Karpas-422 (cell line): ENCODE measurements at regions not wholly inside any gene's neighbourhood (a gene's known extent, or its start where the extent isn't known, plus 50 kb on each side); places are given as distances from the start of the nearest gene placed in this dataset.

Experiments
- DNase-seq: peaks from one replicate; pipeline ENCODE4 v3.0.0-alpha.2; 2015
- H2AFZ ChIP-seq: fragments of 200-600 bp; sonication (generic); 2 replicates; pipeline ENCODE4 v1.6.1; 2014; ENCODE audit warnings: antibody characterized with exemption, low read length, mixed read lengths
- H3K27ac ChIP-seq: fragments of 200-600 bp; sonication (generic); 2 replicates; pipeline ENCODE4 v1.5.1; 2014; ENCODE audit warnings: mild to moderate bottlenecking, low read length, moderate library complexity
- H3K27me3 ChIP-seq: fragments of 200-600 bp; sonication (generic); 2 replicates; pipeline ENCODE4 v1.6.1; 2014; ENCODE audit warnings: low read length, mixed read lengths
- H3K36me3 ChIP-seq: fragments of 200-600 bp; sonication (generic); 2 replicates; pipeline ENCODE4 v1.6.1; 2014; ENCODE audit warnings: low read length, mixed read lengths; ENCODE audit not compliant: insufficient read depth
- H3K4me1 ChIP-seq: fragments of 200-600 bp; sonication (generic); 2 replicates; pipeline ENCODE4 v1.6.1; 2014; ENCODE audit warnings: mild to moderate bottlenecking, low read length, mixed read lengths
- H3K4me2 ChIP-seq: fragments of 200-600 bp; sonication (generic); 2 replicates; pipeline ENCODE4 v1.6.1; 2014; ENCODE audit warnings: low read length, low read depth, mild to moderate bottlenecking; ENCODE audit not compliant: poor library complexity, severe bottlenecking
- H3K4me3 ChIP-seq: fragments of 200-600 bp; sonication (generic); 2 replicates; pipeline ENCODE4 v1.5.1; 2014; ENCODE audit warnings: mild to moderate bottlenecking, antibody characterized with exemption, low read length, mixed read lengths
- H3K79me2 ChIP-seq: fragments of 200-600 bp; sonication (generic); 2 replicates; pipeline ENCODE4 v1.6.1; 2014; ENCODE audit warnings: mild to moderate bottlenecking, low read length, mixed read lengths
- H3K9ac ChIP-seq: fragments of 200-600 bp; sonication (generic); 2 replicates; pipeline ENCODE4 v1.6.0; 2014; ENCODE audit warnings: low read length
- H3K9me2 ChIP-seq: fragments of 200-600 bp; sonication (generic), shearing (Covaris generic); replicated peaks from 2 replicates; pipeline ENCODE4 v1.6.0; 2014; ENCODE audit warnings: mild to moderate bottlenecking, low read length, moderate library complexity; ENCODE audit not compliant: insufficient read depth
- H3K9me3 ChIP-seq: fragments of 300-700, 200-600 bp; sonication (generic); 2 replicates; pipeline ENCODE4 v1.6.1; 2014; ENCODE audit warnings: low read length, mixed read lengths
- H4K20me1 ChIP-seq: fragments of 200-600 bp; sonication (generic); 2 replicates; pipeline ENCODE4 v1.6.1; 2014; ENCODE audit warnings: mild to moderate bottlenecking, antibody characterized with exemption, low read length, low read depth; ENCODE audit not compliant: insufficient read depth

GRCh38 chr5:159629158-159629557 is 287.1 kb upstream of the ADRA1B start:
- no peak for DNase-seq

GRCh38 chr5:159630545-159630944 is 285.7 kb upstream of the ADRA1B start:
- Histone ChIP-seq H3K36me3 (no peaks in the 10 kb centered on the region), H2AFZ (no peak overlapping the region), H3K4me2 (no peak overlapping the region), H3K79me2 (no peaks in the 10 kb centered on the region), H3K9me3 (no peaks in the 10 kb centered on the region), H3K9ac (no peak overlapping the region), H4K20me1 (no peaks in the 10 kb centered on the region), H3K27ac (no peak overlapping the region), H3K4me1 (no peaks in the 10 kb centered on the region), H3K9me2 (no peaks in the 10 kb centered on the region), H3K4me3 (no peak overlapping the region), H3K27me3 (no peaks in the 10 kb centered on the region)
- no peak for DNase-seq

More at GRCh38 chr5:159629158-159629557, 287.1 kb upstream of the ADRA1B start:
- Histone ChIP-seq H3K9me3 (no peaks in the 10 kb centered on the region), H3K4me3 (no peak overlapping the region), H3K9ac (no peak overlapping the region), H3K27ac (no peak overlapping the region), H3K36me3 (no peaks in the 10 kb centered on the region), H4K20me1 (no peaks in the 10 kb centered on the region), H3K27me3 (no peaks in the 10 kb centered on the region), H3K4me2 (no peak overlapping the region), H2AFZ (no peak overlapping the region), H3K9me2 (no peaks in the 10 kb centered on the region), H3K4me1 (no peaks in the 10 kb centered on the region), H3K79me2 (no peaks in the 10 kb centered on the region)

- no peaks in the 10 kb centered on the region for H3K27me3 ChIP-seq
- H3K9ac ChIP-seq = no peak overlapping the region
- no peaks in the 10 kb centered on the region for H3K9me2 ChIP-seq
- no peak overlapping the region for H3K27ac ChIP-seq
- DNase-seq = no peak
- H2AFZ ChIP-seq = no peak overlapping the region
- no peaks in the 10 kb centered on the region for H3K4me1 ChIP-seq
- H3K9me3 ChIP-seq = no peaks in the 10 kb centered on the region
- no peaks in the 10 kb centered on the region for H3K79me2 ChIP-seq
- no peak overlapping the region for H3K4me3 ChIP-seq
- no peaks in the 10 kb centered on the region for H4K20me1 ChIP-seq
- H3K36me3 ChIP-seq = no peaks in the 10 kb centered on the region
- no peak overlapping the region for H3K4me2 ChIP-seq
These were observed 285.3 kb upstream of the ADRA1B start for GRCh38 chr5:159631001-159631400.

- Histone ChIP-seq H3K4me1 (no peaks in the 10 kb centered on the region), H3K9me2 (no peaks in the 10 kb centered on the region), H3K27me3 (no peaks in the 10 kb centered on the region), H3K27ac (no peak overlapping the region), H3K9me3 (no peaks in the 10 kb centered on the region), H2AFZ (no peak overlapping the region), H3K4me3 (no peak overlapping the region), H3K4me2 (no peak overlapping the region), H3K36me3 (no peaks in the 10 kb centered on the region), H4K20me1 (no peaks in the 10 kb centered on the region), H3K79me2 (no peaks in the 10 kb centered on the region), H3K9ac (no peak overlapping the region)
- DNase-seq = no peak
These were observed 283.4 kb upstream of the ADRA1B start for GRCh38 chr5:159632866-159633265.

GRCh38 chr5:159638481-159638880 is 277.8 kb upstream of the ADRA1B start:
- Histone ChIP-seq H3K9me2 (no peaks in the 10 kb centered on the region), H3K4me3 (no peak overlapping the region), H3K9me3 (no peaks in the 10 kb centered on the region), H3K27ac (no peak overlapping the region), H3K36me3 (no peaks in the 10 kb centered on the region), H4K20me1 (no peaks in the 10 kb centered on the region), H3K4me1 (no peaks in the 10 kb centered on the region), H2AFZ (no peak overlapping the region), H3K4me2 (no peak overlapping the region), H3K9ac (no peak overlapping the region), H3K27me3 (no peaks in the 10 kb centered on the region), H3K79me2 (no peaks in the 10 kb centered on the region)
- no peak for DNase-seq

- H3K4me1 ChIP-seq = no peaks in the 10 kb centered on the region
- H3K9ac ChIP-seq = no peak overlapping the region
- H3K4me3 ChIP-seq = no peak overlapping the region
- DNase-seq = no peak
- H3K4me2 ChIP-seq = no peak overlapping the region
- no peaks in the 10 kb centered on the region for H3K36me3 ChIP-seq
- H3K27ac ChIP-seq = no peak overlapping the region
- H3K9me3 ChIP-seq = no peaks in the 10 kb centered on the region
- H2AFZ ChIP-seq = no peak overlapping the region
- H3K9me2 ChIP-seq = no peaks in the 10 kb centered on the region
- H3K27me3 ChIP-seq = no peaks in the 10 kb centered on the region
- H4K20me1 ChIP-seq = no peaks in the 10 kb centered on the region
- H3K79me2 ChIP-seq = no peaks in the 10 kb centered on the region
These were observed 277.2 kb upstream of the ADRA1B start for GRCh38 chr5:159638954-159639559.

- H3K27ac ChIP-seq = no peak overlapping the region
- no peaks in the 10 kb centered on the region for H3K79me2 ChIP-seq
- H3K9me3 ChIP-seq = no peaks in the 10 kb centered on the region
- no peaks in the 10 kb centered on the region for H3K27me3 ChIP-seq
- H3K4me3 ChIP-seq = no peak overlapping the region
- no peak overlapping the region for H3K9ac ChIP-seq
- no peaks in the 10 kb centered on the region for H3K36me3 ChIP-seq
- H3K9me2 ChIP-seq = no peaks in the 10 kb centered on the region
- no peak overlapping the region for H2AFZ ChIP-seq
- DNase-seq = no peak
- H4K20me1 ChIP-seq = no peaks in the 10 kb centered on the region
- no peaks in the 10 kb centered on the region for H3K4me1 ChIP-seq
- H3K4me2 ChIP-seq = no peak overlapping the region
These were observed 276.7 kb upstream of the ADRA1B start for GRCh38 chr5:159639590-159639989.

- no peak overlapping the region for H2AFZ ChIP-seq
- H3K27me3 ChIP-seq = no peaks in the 10 kb centered on the region
- no peaks in the 10 kb centered on the region for H4K20me1 ChIP-seq
- no peaks in the 10 kb centered on the region for H3K36me3 ChIP-seq
- H3K79me2 ChIP-seq = no peaks in the 10 kb centered on the region
- H3K4me2 ChIP-seq = no peak overlapping the region
- no peak for DNase-seq
- H3K4me3 ChIP-seq = no peak overlapping the region
- H3K9ac ChIP-seq = no peak overlapping the region
- no peaks in the 10 kb centered on the region for H3K4me1 ChIP-seq
- H3K9me2 ChIP-seq = no peaks in the 10 kb centered on the region
- no peaks in the 10 kb centered on the region for H3K9me3 ChIP-seq
- no peak overlapping the region for H3K27ac ChIP-seq
These were observed 275.8 kb upstream of the ADRA1B start for GRCh38 chr5:159640446-159640845.

- Histone ChIP-seq H3K9me3 (no peaks in the 10 kb centered on the region), H3K27me3 (no peaks in the 10 kb centered on the region), H3K36me3 (no peaks in the 10 kb centered on the region), H3K9me2 (no peaks in the 10 kb centered on the region), H3K4me3 (no peak overlapping the region), H4K20me1 (no peaks in the 10 kb centered on the region), H3K27ac (no peak overlapping the region), H3K4me1 (no peaks in the 10 kb centered on the region), H2AFZ (no peak overlapping the region), H3K9ac (no peak overlapping the region), H3K79me2 (no peaks in the 10 kb centered on the region), H3K4me2 (no peak overlapping the region)
- no peak for DNase-seq
These were observed 275.4 kb upstream of the ADRA1B start for GRCh38 chr5:159640921-159641320.
